Esophagus (tissue), 2 donors: ENCODE measurements at regions not wholly inside any gene's neighbourhood (a gene's known extent, or its start where the extent isn't known, plus 50 kb on each side); places are given as distances from the start of the nearest gene placed in this dataset.

ENCODE experiments used
- H3K27ac ChIP-seq, 2 donors: one replicate each; pipeline ENCODE4 v1.5.1; 2013; ENCODE audit warnings: low read depth in 2 of 2, mild to moderate bottlenecking in 2 of 2, inconsistent platforms in 1 of 2, low read length in 1 of 2, moderate library complexity in 1 of 2
- H3K27me3 ChIP-seq, 2 donors: one replicate each; pipeline ENCODE4 v1.6.1; 2013; ENCODE audit warnings: low read length in 2 of 2, control low read depth in 1 of 2, mild to moderate bottlenecking in 1 of 2; ENCODE audit not compliant: insufficient read depth in 2 of 2, control insufficient read depth in 1 of 2
- H3K36me3 ChIP-seq, 2 donors: one replicate each; pipeline ENCODE4 v1.6.1; 2013; ENCODE audit warnings: low read length in 1 of 2; ENCODE audit not compliant: control insufficient read depth in 2 of 2, insufficient read depth in 2 of 2
- H3K4me1 ChIP-seq, 2 donors: one replicate each; pipeline ENCODE4 v1.6.1; 2013; ENCODE audit warnings: low read length in 1 of 2; ENCODE audit not compliant: control insufficient read depth in 2 of 2, insufficient read depth in 2 of 2
- H3K4me3 ChIP-seq, 2 donors: one replicate each; pipeline ENCODE4 v1.5.1; 2013; ENCODE audit warnings: low read length in 2 of 2, mild to moderate bottlenecking in 2 of 2, low read depth in 1 of 2, moderate library complexity in 1 of 2
- H3K9me3 ChIP-seq, 2 donors: one replicate each; pipeline ENCODE4 v1.6.1; 2013; ENCODE audit warnings: mild to moderate bottlenecking in 2 of 2, low read depth in 1 of 2, low read length in 1 of 2, moderate library complexity in 1 of 2; ENCODE audit not compliant: control insufficient read depth in 2 of 2, insufficient read depth in 1 of 2
- WGBS, 2 donors: extraction: QIAGEN DNeasy Blood & Tissue Kit; methylation state at CpG; one replicate each; pipeline ENCODE4 v1.1.7; 2013; 5-methylcytosine and 5-hydroxymethylcytosine counted together
- donor health status: healthy with polysubstance abuse.
- donor health status: Bipolar disorder and iron deficiency.

- H3K27ac ChIP-seq = no peak overlapping the region
- no peaks in the 10 kb centered on the region for H3K27me3 ChIP-seq
- no peaks in the 10 kb centered on the region for H3K9me3 ChIP-seq
- H3K4me3 ChIP-seq = no peak overlapping the region
- H3K36me3 ChIP-seq = no peaks in the 10 kb centered on the region
- H3K4me1 ChIP-seq = no peaks in the 10 kb centered on the region
- WGBS, 2 donors = 61 to 64% methylated on average over 1 of the region's 1 CpG
Measured at GRCh38 chr21:27715131-27715530, 748.2 kb upstream of the ADAMTS5 start.

GRCh38 chr21:27713154-27714109 is 746.5 kb upstream of the ADAMTS5 start:
- WGBS, 2 donors = 50 to 53% methylated on average over 7 of the region's 7 CpGs
- Histone ChIP-seq H3K27me3 (no peaks in the 10 kb centered on the region), H3K4me1 (no peaks in the 10 kb centered on the region), H3K27ac (peak overlapping the region in 1 of 2 donors; percentile 42), H3K36me3 (no peaks in the 10 kb centered on the region), H3K4me3 (no peak overlapping the region), H3K9me3 (no peaks in the 10 kb centered on the region)

- no peaks in the 10 kb centered on the region for H3K4me1 ChIP-seq
- 74 to 83% methylated on average over 8 of the region's 8 CpGs for WGBS, 2 donors
- H3K4me3 ChIP-seq = no peak overlapping the region
- no peaks in the 10 kb centered on the region for H3K36me3 ChIP-seq
- no peaks in the 10 kb centered on the region for H3K9me3 ChIP-seq
- H3K27me3 ChIP-seq = no peaks in the 10 kb centered on the region
- H3K27ac ChIP-seq = peak overlapping the region in 1 of 2 donors; percentile 9
Measured at GRCh38 chr21:27704567-27705166, 737.8 kb upstream of the ADAMTS5 start.

GRCh38 chr21:27703791-27704190 is 736.9 kb upstream of the ADAMTS5 start:
- Histone ChIP-seq H3K27ac (no peak overlapping the region), H3K27me3 (no peaks in the 10 kb centered on the region), H3K4me3 (no peak overlapping the region), H3K36me3 (no peaks in the 10 kb centered on the region), H3K9me3 (no peaks in the 10 kb centered on the region), H3K4me1 (no peaks in the 10 kb centered on the region)
- WGBS, 2 donors = 69 to 76% methylated on average over 4 of the region's 4 CpGs

- no peaks in the 10 kb centered on the region for H3K27me3 ChIP-seq
- H3K4me3 ChIP-seq = no peak overlapping the region
- no peak overlapping the region for H3K27ac ChIP-seq
- no peaks in the 10 kb centered on the region for H3K36me3 ChIP-seq
- no peaks in the 10 kb centered on the region for H3K9me3 ChIP-seq
- H3K4me1 ChIP-seq = no peaks in the 10 kb centered on the region
- 8% methylated on average over 14 of the region's 14 CpGs for WGBS, 2 donors
Measured at GRCh38 chr21:27700974-27701614, 734.2 kb upstream of the ADAMTS5 start.

- Histone ChIP-seq H3K4me3 (no peak overlapping the region), H3K9me3 (no peaks in the 10 kb centered on the region), H3K27me3 (no peaks in the 10 kb centered on the region), H3K36me3 (no peaks in the 10 kb centered on the region), H3K27ac (no peak overlapping the region), H3K4me1 (no peaks in the 10 kb centered on the region)
- 95 to 97% methylated on average over 1 of the region's 1 CpG for WGBS, 2 donors
Measured at GRCh38 chr21:27695246-27695645, 728.4 kb upstream of the ADAMTS5 start.

GRCh38 chr21:27694667-27695066 is 727.8 kb upstream of the ADAMTS5 start:
- H3K27ac ChIP-seq = no peak overlapping the region
- no peaks in the 10 kb centered on the region for H3K4me1 ChIP-seq
- no peaks in the 10 kb centered on the region for H3K9me3 ChIP-seq
- H3K36me3 ChIP-seq = no peaks in the 10 kb centered on the region
- H3K27me3 ChIP-seq = no peaks in the 10 kb centered on the region
- WGBS, 2 donors = 78 to 83% methylated on average over 4 of the region's 4 CpGs
- H3K4me3 ChIP-seq = no peak overlapping the region

- Histone ChIP-seq H3K36me3 (no peaks in the 10 kb centered on the region), H3K4me1 (no peaks in the 10 kb centered on the region), H3K27me3 (no peaks in the 10 kb centered on the region), H3K4me3 (no peak overlapping the region), H3K9me3 (no peaks in the 10 kb centered on the region), H3K27ac (no peak overlapping the region)
- WGBS, 2 donors = 47 to 60% methylated on average over 6 of the region's 6 CpGs
Measured at GRCh38 chr21:27693376-27693775, 726.5 kb upstream of the ADAMTS5 start.

- Histone ChIP-seq H3K4me1 (no peaks in the 10 kb centered on the region), H3K27ac (no peak overlapping the region), H3K9me3 (no peaks in the 10 kb centered on the region), H3K27me3 (no peaks in the 10 kb centered on the region), H3K36me3 (no peaks in the 10 kb centered on the region), H3K4me3 (no peak overlapping the region)
- 0 to 57% methylated on average over 1 of the region's 1 CpG for WGBS, 2 donors
Measured at GRCh38 chr21:27691516-27691915, 724.6 kb upstream of the ADAMTS5 start.
